Right kidney (tissue), 1 donor: ENCODE measurements at regions not wholly inside any gene's neighbourhood (a gene's known extent, or its start where the extent isn't known, plus 50 kb on each side); places are given as distances from the start of the nearest gene placed in this dataset.
"Not testable (repeated sequence)": the region's sequence is repeated elsewhere in the genome, so short reads cannot be mapped to it uniquely, and the experiment has no call there.

Source experiments
- DNase-seq: peaks from one replicate; pipeline ENCODE4 v3.0.0-alpha.2; 2016

GRCh38 chr14:85344171-85344570 is 185.8 kb upstream of the FLRT2 start:
- DNase-seq = no peak

- DNase-seq = no peak
These were observed 184.9 kb upstream of the FLRT2 start for GRCh38 chr14:85344847-85345570.

DNA sequence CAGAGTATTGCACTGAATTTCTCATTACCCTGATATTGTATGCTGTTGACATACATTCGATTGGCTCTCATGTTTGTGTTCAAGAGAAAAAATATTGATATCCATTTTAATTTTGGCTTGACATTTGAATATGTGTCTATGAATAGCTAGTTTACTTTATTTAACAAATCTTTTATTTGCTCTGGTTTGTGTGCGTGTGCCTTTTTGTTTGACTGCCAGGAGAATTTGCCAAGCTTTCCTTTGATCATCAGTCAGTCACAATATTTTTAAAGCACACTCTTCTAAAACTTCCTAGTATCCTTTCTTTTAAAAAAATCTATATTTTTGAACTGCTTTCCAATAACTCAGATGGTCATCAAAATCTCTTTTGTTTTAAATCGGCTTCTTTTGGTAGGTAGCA is 179.3 kb upstream of the FLRT2 start:
- no peak for DNase-seq

DNA sequence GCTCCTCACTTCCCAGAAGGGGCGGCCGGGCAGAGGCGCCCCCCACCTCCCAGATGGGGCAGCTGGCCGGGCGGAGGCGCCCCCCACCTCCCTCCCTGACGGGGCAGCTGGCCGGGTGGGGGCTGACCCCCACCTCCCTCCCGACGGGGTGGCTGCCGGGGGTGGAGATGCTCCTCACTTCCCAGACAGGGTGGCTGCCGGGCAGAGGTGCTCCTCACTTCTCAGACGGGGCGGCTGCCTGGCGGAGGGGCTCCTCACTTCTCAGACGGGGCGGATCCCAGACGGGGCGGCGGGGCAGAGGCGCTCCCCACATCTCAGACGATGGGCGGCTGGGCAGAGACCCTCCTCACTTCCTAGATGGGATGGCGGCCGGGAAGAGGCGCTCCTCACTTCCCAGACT is 177.4 kb upstream of the FLRT2 start:
- DNase-seq = not testable (repeated sequence)

- DNase-seq = no peak
These were observed 172.8 kb upstream of the FLRT2 start for GRCh38 chr14:85357120-85357519.

DNA sequence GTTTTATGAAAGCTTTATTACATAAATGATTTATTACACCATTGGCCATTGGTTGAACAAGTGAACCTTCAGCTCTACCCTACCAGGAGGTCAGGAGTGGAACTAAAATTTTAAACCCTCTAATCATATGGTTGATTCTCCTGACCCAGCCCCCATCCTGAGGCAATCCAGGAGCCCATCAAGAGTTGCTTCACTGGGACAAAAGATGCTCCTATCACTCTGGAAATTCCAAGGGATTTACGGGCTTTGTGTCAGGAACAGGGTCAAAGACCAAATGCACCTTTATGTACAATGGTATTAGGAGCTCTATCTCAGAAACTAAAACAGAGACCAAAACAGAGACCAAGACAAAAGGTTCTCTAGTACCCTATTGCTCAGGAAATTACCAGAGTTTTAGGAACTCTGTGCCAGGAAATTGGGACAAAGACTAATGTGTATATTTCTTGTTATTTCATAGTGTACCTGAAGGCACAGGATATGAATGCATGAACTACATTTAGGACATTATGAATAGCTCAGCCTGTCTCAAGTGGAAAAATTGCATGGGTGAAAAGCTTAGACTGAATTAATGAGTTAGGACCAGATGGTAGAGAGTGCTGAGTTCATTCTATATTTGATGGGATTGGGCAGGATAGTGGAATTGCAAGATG is 171.7 kb upstream of the FLRT2 start:
- no peak for DNase-seq

DNA sequence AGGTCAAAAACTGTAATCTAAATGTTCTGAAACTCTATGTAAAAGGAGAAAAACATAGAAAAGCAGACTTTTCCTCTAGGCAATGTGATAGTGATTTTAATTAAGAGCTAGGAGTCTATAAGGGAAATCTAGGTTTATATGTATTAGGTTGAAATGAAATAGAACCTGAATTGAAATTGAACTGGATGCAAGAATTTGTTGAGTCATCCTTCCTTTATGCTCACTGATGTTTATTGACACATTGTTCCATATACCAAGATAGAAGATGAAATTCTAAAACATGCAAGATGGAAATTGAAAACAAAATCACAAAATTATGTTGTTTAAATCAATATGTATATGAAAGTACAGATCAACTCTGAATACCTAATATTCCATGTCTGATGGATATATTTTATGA is 170.4 kb upstream of the FLRT2 start:
- DNase-seq = no peak

DNA sequence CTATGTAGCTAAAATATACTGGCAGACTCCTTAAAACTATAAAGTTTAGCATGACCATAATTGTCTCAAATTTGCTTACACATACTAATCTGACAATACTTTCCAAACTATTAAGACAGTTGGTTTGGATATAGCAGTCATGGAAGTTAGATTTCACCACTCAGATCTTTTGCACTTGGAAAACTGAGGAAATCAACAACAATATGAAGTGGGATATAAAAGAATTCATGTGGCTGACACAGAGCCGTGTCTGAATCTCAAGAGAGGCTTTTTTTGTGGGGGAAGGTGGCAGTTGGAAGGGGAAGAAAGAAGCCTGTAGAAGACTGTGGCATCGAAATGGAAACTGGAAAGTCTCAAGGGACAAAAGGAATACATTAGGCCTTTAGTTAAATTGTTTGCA is 166.6 kb upstream of the FLRT2 start:
- DNase-seq = no peak

GRCh38 chr14:85366226-85366625 is 163.7 kb upstream of the FLRT2 start:
- no peak for DNase-seq

GRCh38 chr14:85380881-85381280 is 149.1 kb upstream of the FLRT2 start:
- no peak for DNase-seq

DNA sequence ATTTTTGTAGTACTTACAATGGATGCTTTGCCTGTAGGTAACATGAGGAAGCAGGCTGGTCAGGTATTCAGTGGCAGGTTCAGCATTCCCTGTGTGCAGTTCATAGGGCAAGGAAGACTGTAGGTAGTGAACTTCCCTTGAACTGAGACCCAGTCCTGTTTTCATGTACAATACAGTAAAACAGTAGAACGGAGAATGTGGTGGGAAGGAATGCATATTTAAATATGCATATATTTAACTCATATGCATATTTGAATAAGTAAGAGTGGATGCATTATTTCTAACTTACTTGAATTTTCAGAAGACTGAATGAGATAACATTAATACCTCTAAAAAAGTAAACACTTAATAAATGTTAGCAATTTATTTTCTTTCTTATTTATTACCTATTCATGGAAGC is 147.6 kb upstream of the FLRT2 start:
- no peak for DNase-seq

DNA sequence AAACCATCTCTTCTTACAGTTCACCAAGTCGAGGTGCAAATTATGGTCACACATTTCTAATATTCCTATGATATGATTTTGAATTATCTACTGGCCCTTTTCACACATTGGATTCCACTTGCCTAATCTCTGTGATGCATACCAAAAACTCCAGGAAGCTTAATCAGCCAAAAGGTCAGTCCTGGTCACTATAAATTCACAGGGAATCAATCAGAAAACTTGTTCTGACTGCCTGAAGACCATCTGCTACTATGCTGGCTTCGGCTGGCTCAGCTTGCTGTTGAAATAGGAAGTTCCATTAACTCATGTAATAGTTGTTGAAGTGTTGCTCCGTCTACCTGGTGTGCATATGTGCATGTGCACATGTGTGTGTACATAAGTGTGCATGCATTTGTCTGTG is 142.8 kb upstream of the FLRT2 start:
- DNase-seq = no peak

DNA sequence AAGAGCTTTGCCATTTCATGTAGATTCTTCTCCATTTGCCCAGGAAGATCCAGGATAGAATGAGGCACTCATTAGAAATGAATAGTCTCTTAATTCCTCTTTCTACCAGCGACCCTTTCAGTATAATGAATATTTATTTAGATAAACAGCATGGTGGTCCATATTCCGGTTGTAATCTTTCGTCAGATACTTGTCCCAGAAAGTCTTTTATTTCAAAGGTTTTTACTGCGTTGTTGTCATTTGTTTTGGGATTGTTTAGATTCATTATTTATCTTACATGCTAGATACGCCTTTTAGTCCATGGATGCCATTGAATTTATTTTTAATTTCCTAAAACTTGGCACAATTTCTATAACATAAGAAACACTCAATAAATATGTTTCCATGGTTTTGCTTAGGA is 139.7 kb upstream of the FLRT2 start:
- no peak for DNase-seq

DNA sequence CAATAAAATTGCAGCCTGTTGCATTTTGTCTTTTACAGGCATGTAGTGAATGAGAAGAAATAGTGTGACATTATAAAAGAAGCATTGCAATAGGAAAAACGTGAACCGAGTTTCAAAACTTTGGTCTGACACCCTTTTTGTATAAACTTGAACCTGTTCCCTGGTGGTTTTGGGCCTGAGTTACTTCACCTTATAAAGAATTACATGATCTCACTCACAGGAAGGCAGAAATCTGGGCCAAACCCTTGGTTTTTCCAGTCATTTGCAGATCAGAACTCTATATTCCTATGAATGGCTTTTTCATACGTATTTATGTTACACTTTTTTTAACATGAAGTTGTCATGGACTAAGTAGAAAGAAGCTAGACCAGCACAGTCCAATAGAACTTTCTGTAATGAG is 138.5 kb upstream of the FLRT2 start:
- no peak for DNase-seq

GRCh38 chr14:85391892-85392291 is 138.1 kb upstream of the FLRT2 start:
- no peak for DNase-seq

DNA sequence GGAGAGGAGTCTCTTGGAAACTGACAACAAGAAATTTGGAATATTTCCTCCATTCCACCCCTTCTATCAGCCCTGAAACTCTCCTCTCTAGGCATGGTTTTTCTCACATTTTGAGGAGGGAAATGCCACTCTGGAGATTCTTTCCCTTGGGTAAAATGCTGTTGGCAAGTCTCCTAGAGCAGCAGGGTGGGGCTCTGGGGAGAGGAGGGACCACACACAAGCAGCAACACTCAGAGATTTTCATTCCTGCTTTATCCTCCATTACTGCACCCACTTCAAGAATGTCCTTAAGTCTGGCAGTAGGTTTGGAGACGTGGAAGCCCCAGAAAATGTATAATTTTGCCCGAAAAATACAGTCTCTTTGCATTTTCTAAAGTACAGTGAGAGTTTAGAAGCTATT is 130.8 kb upstream of the FLRT2 start:
- no peak for DNase-seq

DNA sequence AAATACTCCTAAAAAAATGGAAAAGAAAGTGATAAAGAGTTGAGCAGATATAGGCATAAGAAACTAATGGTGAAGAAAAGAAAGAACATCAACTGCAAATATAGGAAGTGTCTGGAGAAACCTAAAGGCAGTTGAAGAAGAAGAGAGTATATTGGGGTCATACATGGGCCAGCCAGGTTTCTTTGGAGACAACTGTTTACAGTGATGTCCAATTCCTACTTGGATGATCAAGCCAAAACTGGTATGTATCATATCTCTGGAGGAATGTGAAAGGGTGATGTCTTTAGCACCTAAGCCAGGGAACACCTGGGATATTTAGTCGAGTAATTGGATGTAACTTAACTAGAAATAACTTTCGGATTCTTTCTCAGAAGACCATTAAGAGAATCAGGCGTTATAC is 129.3 kb upstream of the FLRT2 start:
- DNase-seq = no peak

DNA sequence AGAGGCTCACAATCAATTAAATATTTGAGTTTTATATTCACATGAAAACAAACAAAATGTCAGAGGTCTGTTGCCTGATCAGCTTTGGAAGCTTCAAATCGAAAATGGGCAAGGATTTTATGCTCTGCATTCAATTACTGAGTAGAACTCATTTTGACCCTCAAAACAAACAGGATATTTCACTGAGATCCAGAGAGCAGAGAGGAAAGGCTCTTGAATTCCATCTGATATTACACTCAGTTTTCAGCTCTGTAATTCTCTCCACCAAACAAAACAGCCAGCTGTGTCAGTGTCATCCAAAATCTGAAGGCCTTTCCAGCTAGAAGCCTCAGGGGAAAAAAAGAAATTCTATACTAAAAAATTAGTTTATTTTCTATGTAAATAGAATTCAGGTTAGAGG is 128.6 kb upstream of the FLRT2 start:
- no peak for DNase-seq

DNA sequence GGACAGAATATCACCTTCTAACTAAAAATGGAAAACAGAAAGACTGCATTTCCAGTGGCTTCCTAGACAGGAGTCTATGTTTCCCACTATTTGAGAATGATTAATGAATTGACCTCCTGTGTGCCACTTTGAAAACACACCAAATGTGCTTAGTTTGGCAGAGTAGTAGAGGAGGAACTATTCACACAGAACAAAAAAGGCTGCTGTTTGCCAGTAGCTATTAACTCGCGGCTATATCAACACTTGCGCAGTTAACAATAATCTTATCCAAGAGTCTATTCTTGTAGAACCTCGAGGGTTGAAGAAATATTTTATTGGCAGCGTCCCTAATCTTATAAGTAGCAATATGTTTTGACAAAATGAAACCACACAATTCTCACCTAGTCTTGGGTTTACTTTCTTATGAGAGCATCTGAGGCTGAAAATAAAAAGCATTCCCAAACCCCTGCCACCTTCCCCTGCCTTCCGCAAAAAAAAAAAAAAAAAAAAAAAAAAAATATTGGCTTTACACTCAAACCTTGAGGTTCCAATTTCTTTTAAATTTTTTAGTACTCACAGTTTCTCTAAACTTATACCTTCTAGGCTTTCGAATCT is 127.3 kb upstream of the FLRT2 start:
- DNase-seq = no peak

DNA sequence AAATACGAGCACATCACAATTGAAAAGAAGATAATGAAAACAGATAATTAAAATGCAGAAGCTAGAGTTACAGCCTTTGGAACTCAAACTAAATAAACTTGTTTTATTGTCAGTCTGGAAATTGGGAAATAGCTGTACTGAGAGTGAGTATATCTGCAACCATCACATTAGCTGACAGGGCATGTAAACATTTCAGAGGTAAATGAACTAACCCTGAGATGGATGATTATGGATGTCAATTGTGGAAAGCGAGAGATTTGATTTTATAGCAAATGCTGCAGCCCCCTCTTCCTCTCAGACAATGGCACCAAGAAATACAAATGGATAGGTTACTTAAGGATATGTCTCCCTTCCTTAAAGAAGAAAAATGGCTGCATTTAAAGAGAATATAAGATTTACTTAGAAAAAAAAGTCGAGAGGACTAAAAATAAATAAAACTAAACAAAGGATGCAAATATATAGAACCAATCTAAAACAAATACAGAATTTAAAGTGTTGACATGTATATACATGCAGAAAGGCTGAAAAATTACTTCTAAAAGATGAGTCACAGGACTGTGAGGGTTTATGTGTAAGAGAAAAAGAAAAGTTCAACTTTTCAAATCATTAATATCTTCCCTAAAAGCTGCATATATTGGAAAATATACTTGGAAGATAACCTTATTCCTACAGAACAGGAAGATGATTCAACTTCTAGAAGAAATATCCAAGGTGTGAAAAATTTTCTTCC is 120.3 kb upstream of the FLRT2 start:
- no peak for DNase-seq

DNA sequence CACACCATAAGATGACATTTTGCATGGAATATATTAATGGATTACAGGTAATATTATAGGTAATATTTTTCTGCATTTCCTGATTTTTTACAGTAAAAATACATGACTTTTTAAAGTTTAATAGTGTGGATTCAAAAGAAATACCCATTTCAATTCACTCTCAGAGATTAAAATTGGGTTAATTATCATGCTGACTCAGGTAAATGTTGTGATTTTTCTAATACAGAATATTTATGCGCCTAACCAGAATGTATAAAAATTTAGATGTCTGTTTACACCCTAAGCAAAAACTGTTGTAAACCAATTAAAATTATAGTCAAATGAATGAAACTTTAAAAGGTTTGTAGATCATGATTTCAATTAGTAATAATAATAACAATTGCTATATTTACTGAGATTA is 117.2 kb upstream of the FLRT2 start:
- no peak for DNase-seq

DNA sequence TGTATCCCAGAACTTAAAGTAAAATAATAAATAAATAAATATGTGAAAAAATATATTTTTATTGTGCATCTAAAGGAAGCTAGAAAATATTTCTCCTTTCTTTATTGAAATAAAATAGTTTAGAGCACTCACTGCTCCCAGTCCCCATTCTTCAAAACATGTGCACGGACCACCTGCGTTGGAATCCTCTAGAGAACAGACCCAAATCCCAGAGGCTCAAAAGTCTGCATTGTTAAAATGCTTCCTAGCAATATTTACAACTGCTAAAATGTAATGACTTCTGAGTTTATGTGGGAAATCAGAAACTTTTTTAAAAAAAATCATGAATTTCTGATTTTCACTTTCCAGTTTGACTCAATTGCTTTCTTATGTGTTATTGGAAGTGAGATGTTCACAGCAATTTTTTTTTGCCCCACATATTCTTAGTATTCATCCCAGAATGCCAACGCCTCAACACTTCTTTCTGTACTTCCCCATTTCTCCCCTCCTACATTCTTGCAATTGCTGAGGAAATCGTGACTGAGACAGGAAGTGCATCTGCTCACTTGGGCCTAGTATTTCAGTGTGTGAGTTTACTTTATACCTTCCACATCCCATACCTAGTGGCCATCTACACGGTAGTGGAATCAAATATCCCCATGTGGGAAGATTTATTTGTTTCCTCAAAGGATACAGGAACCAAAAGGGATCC is 116.0 kb upstream of the FLRT2 start:
- no peak for DNase-seq
